ENCODE measurements at regions not wholly inside any gene's neighbourhood (a gene's known extent, or its start where the extent isn't known, plus 50 kb on each side); places are given as distances from the start of the nearest gene placed in this dataset.

GRCh38 chr2:144210076-144210475 is 309.8 kb downstream of the ZEB2 start:
- TF ChIP-seq CTCF (IDR thresholded peaks at IDR 0.05) (no peak), POLR2A (IDR thresholded peaks at IDR 0.05) (no peak)
